ENCODE measurements at regions not wholly inside any gene's neighbourhood (a gene's known extent, or its start where the extent isn't known, plus 50 kb on each side); places are given as distances from the start of the nearest gene placed in this dataset.
"Not testable (repeated sequence)": the region's sequence is repeated elsewhere in the genome, so short reads cannot be mapped to it uniquely, and the experiment has no call there.

DNA sequence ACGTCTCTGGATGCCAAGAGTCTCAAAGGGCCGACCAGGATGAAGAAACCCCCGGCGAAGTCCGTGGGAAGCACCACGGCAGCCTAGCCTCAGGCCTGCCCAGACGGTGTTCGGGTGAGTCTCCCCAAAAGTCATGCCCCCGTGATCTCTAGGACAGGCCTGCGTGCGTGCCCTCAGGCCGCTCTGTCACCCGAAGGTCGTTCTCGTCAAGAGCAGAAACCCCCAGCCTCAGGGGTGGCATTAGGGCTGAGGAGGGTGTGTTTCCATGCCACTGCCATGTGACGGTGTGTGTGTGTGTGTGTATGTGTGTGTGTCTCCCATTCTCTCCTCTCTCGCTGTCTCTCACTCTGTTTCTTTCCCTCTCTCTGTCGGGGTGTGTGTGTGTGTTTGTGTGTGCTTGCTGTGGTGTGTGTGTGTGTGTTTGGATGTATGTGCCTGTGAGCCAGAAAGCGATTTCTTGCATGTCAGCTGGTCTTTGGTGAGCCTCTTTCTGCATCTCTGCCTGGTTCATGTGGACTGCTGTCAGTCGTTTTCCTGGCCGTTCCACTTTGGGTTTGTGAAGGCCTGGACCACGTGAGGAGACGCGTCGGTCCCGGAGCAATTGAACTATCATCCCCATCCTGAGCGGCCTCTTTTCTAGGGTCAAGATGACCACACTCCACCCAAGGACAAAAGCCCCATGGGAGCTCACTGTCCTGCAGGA is 772.5 kb upstream of the ALG10B start:
- Mint-ChIP-seq H3K27me3 (no peaks in the 10 kb centered on the region), H3K4me3 (no peak overlapping the region), H3K36me3 (no peaks in the 10 kb centered on the region), H3K4me1 (no peaks in the 10 kb centered on the region), H3K9me3 (peaks cover 0 to 46% (median 28%) of the 10 kb centered on the region in 8 donors), H3K27ac (no peak overlapping the region)
- H3K27me3 ChIP-seq (ENCODE audit: insufficient read depth, low read length): no peaks in the 10 kb centered on the region
- no peaks in the 10 kb centered on the region for H3K9me3 ChIP-seq (ENCODE audit: control insufficient read depth in 1 of 2, low read length in 2 of 2)
- no peak for DNase-seq
- ChIA-PET CTCF (ENCODE audit: partially characterized antibody) (no interaction called here), POLR2A (ENCODE audit: partially characterized antibody) (no interaction called here)
- no peaks in the 10 kb centered on the region for H3K36me3 ChIP-seq (ENCODE audit: insufficient read depth, low read length)
- no peaks in the 10 kb centered on the region for H3K4me1 ChIP-seq (ENCODE audit: insufficient read depth, low read length)
- H3K4me3 ChIP-seq (ENCODE audit: low read length in 2 of 2): no peak overlapping the region
- H3K27ac ChIP-seq (ENCODE audit: low read depth, low read length): no peak overlapping the region
- intact Hi-C loops (cut with micrococcal nuclease): no loop called here

GRCh38 chr12:37544669-37545330 is 771.8 kb upstream of the ALG10B start:
- H3K4me3 Mint-ChIP-seq; H3K27me3 ChIP-seq (ENCODE audit: insufficient read depth, low read length); DNase-seq; H3K27me3 Mint-ChIP-seq; H3K27ac Mint-ChIP-seq; intact Hi-C loops (cut with micrococcal nuclease); H3K9me3 ChIP-seq (ENCODE audit: control insufficient read depth in 1 of 2, low read length in 2 of 2); H3K4me1 ChIP-seq (ENCODE audit: insufficient read depth, low read length); H3K36me3 Mint-ChIP-seq; H3K27ac ChIP-seq (ENCODE audit: low read depth, low read length); POLR2A ChIA-PET (ENCODE audit: partially characterized antibody); H3K4me3 ChIP-seq (ENCODE audit: low read length in 2 of 2); H3K36me3 ChIP-seq (ENCODE audit: insufficient read depth, low read length); CTCF ChIA-PET (ENCODE audit: partially characterized antibody); H3K4me1 Mint-ChIP-seq: not testable (repeated sequence)
- peaks cover 0 to 48% (median 31%) of the 10 kb centered on the region in 8 donors for H3K9me3 Mint-ChIP-seq

GRCh38 chr12:37545759-37546158 is 770.8 kb upstream of the ALG10B start:
- H3K36me3 ChIP-seq (ENCODE audit: insufficient read depth, low read length): no peaks in the 10 kb centered on the region
- Mint-ChIP-seq H3K27ac (no peak overlapping the region), H3K36me3 (no peaks in the 10 kb centered on the region), H3K4me3 (no peak overlapping the region), H3K27me3 (no peaks in the 10 kb centered on the region), H3K4me1 (no peaks in the 10 kb centered on the region), H3K9me3 (peaks cover 0 to 49% (median 30%) of the 10 kb centered on the region in 8 donors)
- DNase-seq: no peak
- CTCF ChIA-PET (ENCODE audit: partially characterized antibody): no interaction called here
- POLR2A ChIA-PET (ENCODE audit: partially characterized antibody): no interaction called here
- no peak overlapping the region for H3K4me3 ChIP-seq (ENCODE audit: low read length in 2 of 2)
- intact Hi-C loops (cut with micrococcal nuclease): no loop called here
- no peaks in the 10 kb centered on the region for H3K4me1 ChIP-seq (ENCODE audit: insufficient read depth, low read length)
- no peak overlapping the region for H3K27ac ChIP-seq (ENCODE audit: low read depth, low read length)
- H3K27me3 ChIP-seq (ENCODE audit: insufficient read depth, low read length): no peaks in the 10 kb centered on the region
- H3K9me3 ChIP-seq (ENCODE audit: control insufficient read depth in 1 of 2, low read length in 2 of 2): no peaks in the 10 kb centered on the region

GRCh38 chr12:37546206-37546605 is 770.4 kb upstream of the ALG10B start:
- Mint-ChIP-seq H3K27me3 (no peaks in the 10 kb centered on the region), H3K27ac (no peak overlapping the region), H3K4me1 (no peaks in the 10 kb centered on the region), H3K9me3 (peaks cover 0 to 50% (median 31%) of the 10 kb centered on the region in 8 donors), H3K4me3 (no peak overlapping the region), H3K36me3 (no peaks in the 10 kb centered on the region)
- POLR2A ChIA-PET (ENCODE audit: partially characterized antibody): no interaction called here
- Histone ChIP-seq H3K27me3 (ENCODE audit: insufficient read depth, low read length) (no peaks in the 10 kb centered on the region), H3K4me1 (ENCODE audit: insufficient read depth, low read length) (no peaks in the 10 kb centered on the region), H3K4me3 (ENCODE audit: low read length in 2 of 2) (no peak overlapping the region), H3K36me3 (ENCODE audit: insufficient read depth, low read length) (no peaks in the 10 kb centered on the region), H3K27ac (ENCODE audit: low read depth, low read length) (no peak overlapping the region), H3K9me3 (ENCODE audit: control insufficient read depth in 1 of 2, low read length in 2 of 2) (no peaks in the 10 kb centered on the region)
- intact Hi-C loops (cut with micrococcal nuclease): no loop called here
- CTCF ChIA-PET (ENCODE audit: partially characterized antibody): no interaction called here
- no peak for DNase-seq

DNA sequence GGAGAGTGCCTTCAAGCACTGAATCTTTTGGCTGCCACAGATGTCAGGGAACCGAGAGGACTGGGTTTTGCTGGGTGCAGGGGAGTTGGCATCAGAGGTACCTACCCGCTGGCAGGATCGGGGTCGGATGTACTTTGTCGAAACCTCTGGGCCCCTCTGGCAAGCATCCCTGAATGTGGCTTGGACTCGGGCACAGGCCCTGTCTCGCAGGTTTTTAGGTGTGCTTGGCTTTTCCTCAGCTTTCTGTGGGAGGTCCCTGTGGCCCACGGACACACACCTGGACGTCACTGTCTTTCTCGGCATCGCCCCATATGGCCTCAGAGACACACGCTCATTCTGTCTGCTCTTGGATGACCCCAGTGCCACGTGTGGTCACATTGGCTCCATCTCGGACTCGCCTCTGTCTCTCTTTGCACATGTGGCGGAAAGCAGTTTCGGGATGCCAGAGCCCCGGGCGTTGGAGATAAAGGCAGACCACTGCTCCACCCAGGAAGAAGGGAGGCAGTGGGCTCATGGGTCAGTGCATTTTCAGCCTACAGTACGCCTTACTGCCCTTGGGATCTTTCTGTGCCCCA is 769.6 kb upstream of the ALG10B start:
- ChIA-PET POLR2A (ENCODE audit: partially characterized antibody) (no interaction called here), CTCF (ENCODE audit: partially characterized antibody) (no interaction called here)
- Histone ChIP-seq H3K9me3 (ENCODE audit: control insufficient read depth in 1 of 2, low read length in 2 of 2) (no peaks in the 10 kb centered on the region), H3K27me3 (ENCODE audit: insufficient read depth, low read length) (no peaks in the 10 kb centered on the region), H3K36me3 (ENCODE audit: insufficient read depth, low read length) (no peaks in the 10 kb centered on the region), H3K4me1 (ENCODE audit: insufficient read depth, low read length) (no peaks in the 10 kb centered on the region), H3K4me3 (ENCODE audit: low read length in 2 of 2) (no peak overlapping the region), H3K27ac (ENCODE audit: low read depth, low read length) (no peak overlapping the region)
- Mint-ChIP-seq H3K4me1 (no peaks in the 10 kb centered on the region), H3K36me3 (no peaks in the 10 kb centered on the region), H3K4me3 (no peak overlapping the region), H3K27me3 (no peaks in the 10 kb centered on the region), H3K9me3 (peaks cover 0 to 52% (median 30%) of the 10 kb centered on the region in 8 donors), H3K27ac (no peak overlapping the region)
- intact Hi-C loops (cut with micrococcal nuclease): no loop called here
- DNase-seq: no peak

- ChIA-PET POLR2A (ENCODE audit: partially characterized antibody) (no interaction called here), CTCF (ENCODE audit: partially characterized antibody) (no interaction called here)
- Mint-ChIP-seq H3K4me1 (no peaks in the 10 kb centered on the region), H3K36me3 (no peaks in the 10 kb centered on the region), H3K27me3 (no peaks in the 10 kb centered on the region), H3K4me3 (no peak overlapping the region), H3K27ac (no peak overlapping the region), H3K9me3 (peaks cover 0 to 48% (median 28%) of the 10 kb centered on the region in 8 donors)
- H3K27me3 ChIP-seq (ENCODE audit: insufficient read depth, low read length): no peaks in the 10 kb centered on the region
- intact Hi-C loops (cut with micrococcal nuclease): no loop called here
- DNase-seq: no peak
- no peaks in the 10 kb centered on the region for H3K9me3 ChIP-seq (ENCODE audit: control insufficient read depth in 1 of 2, low read length in 2 of 2)
- H3K4me1 ChIP-seq (ENCODE audit: insufficient read depth, low read length): no peaks in the 10 kb centered on the region
- no peak overlapping the region for H3K4me3 ChIP-seq (ENCODE audit: low read length in 2 of 2)
- no peak overlapping the region for H3K27ac ChIP-seq (ENCODE audit: low read depth, low read length)
- H3K36me3 ChIP-seq (ENCODE audit: insufficient read depth, low read length): no peaks in the 10 kb centered on the region
Observed at GRCh38 chr12:37547611-37548010, 769.0 kb upstream of the ALG10B start.

GRCh38 chr12:37548266-37548805 is 768.2 kb upstream of the ALG10B start:
- Histone ChIP-seq H3K4me1 (ENCODE audit: insufficient read depth, low read length) (no peaks in the 10 kb centered on the region), H3K9me3 (ENCODE audit: control insufficient read depth in 1 of 2, low read length in 2 of 2) (no peaks in the 10 kb centered on the region), H3K4me3 (ENCODE audit: low read length in 2 of 2) (no peak overlapping the region), H3K27ac (ENCODE audit: low read depth, low read length) (no peak overlapping the region), H3K36me3 (ENCODE audit: insufficient read depth, low read length) (no peaks in the 10 kb centered on the region), H3K27me3 (ENCODE audit: insufficient read depth, low read length) (no peaks in the 10 kb centered on the region)
- Mint-ChIP-seq H3K4me3 (no peak overlapping the region), H3K4me1 (no peaks in the 10 kb centered on the region), H3K9me3 (peaks cover 2 to 48% (median 29%) of the 10 kb centered on the region in 8 donors), H3K36me3 (peaks cover 0 to 4% of the 10 kb centered on the region in 2 donors), H3K27ac (no peak overlapping the region), H3K27me3 (no peaks in the 10 kb centered on the region)
- ChIA-PET CTCF (ENCODE audit: partially characterized antibody) (no interaction called here), POLR2A (ENCODE audit: partially characterized antibody) (no interaction called here)
- no peak for DNase-seq
- intact Hi-C loops (cut with micrococcal nuclease): no loop called here

All from CD4-positive, alpha-beta memory T cell (primary cell).